ENCODE measurements at regions not wholly inside any gene's neighbourhood (a gene's known extent, or its start where the extent isn't known, plus 50 kb on each side); places are given as distances from the start of the nearest gene placed in this dataset.

- TF ChIP-seq EZH2phosphoT487 (IDR thresholded peaks at IDR 0.05; ENCODE audit: borderline replicate concordance, low read depth) (no peak), POLR2AphosphoS5 (IDR thresholded peaks at IDR 0.05; ENCODE audit: low read depth, low read length) (no peak), TEAD4 (IDR thresholded peaks at IDR 0.05; ENCODE audit: borderline replicate concordance, insufficient read depth) (no peak), GABPA (IDR thresholded peaks at IDR 0.05; ENCODE audit: low read depth) (no peak), EP300 (IDR thresholded peaks at IDR 0.05; ENCODE audit: borderline replicate concordance in 1 of 2, low read depth in 1 of 2, low read length in 1 of 2) (no peak), RXRA (IDR thresholded peaks at IDR 0.05; ENCODE audit: borderline replicate concordance, low read depth) (no peak), NRF1 (IDR thresholded peaks at IDR 0.05; ENCODE audit: low read depth, low read length) (no peak), NFIC (IDR thresholded peaks at IDR 0.05; ENCODE audit: borderline replicate concordance) (no peak)
- TF ChIP-seq, protein P1, sequence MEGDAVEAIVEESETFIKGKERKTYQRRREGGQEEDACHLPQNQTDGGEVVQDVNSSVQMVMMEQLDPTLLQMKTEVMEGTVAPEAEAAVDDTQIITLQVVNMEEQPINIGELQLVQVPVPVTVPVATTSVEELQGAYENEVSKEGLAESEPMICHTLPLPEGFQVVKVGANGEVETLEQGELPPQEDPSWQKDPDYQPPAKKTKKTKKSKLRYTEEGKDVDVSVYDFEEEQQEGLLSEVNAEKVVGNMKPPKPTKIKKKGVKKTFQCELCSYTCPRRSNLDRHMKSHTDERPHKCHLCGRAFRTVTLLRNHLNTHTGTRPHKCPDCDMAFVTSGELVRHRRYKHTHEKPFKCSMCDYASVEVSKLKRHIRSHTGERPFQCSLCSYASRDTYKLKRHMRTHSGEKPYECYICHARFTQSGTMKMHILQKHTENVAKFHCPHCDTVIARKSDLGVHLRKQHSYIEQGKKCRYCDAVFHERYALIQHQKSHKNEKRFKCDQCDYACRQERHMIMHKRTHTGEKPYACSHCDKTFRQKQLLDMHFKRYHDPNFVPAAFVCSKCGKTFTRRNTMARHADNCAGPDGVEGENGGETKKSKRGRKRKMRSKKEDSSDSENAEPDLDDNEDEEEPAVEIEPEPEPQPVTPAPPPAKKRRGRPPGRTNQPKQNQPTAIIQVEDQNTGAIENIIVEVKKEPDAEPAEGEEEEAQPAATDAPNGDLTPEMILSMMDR (IDR thresholded peaks at IDR 0.05): no peak
- TF ChIP-seq, protein P2, sequence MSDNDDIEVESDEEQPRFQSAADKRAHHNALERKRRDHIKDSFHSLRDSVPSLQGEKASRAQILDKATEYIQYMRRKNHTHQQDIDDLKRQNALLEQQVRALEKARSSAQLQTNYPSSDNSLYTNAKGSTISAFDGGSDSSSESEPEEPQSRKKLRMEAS (IDR thresholded peaks at IDR 0.05; ENCODE audit: low read depth): no peak
Measured at GRCh38 chr17:52209507-52209906, 51.0 kb upstream of the CA10 start.
